Peyer's patch (tissue), 4 donors: ENCODE measurements at regions not wholly inside any gene's neighbourhood (a gene's known extent, or its start where the extent isn't known, plus 50 kb on each side); places are given as distances from the start of the nearest gene placed in this dataset.

Source experiments
- DNase-seq, 3 donors: peaks; one replicate each; pipeline ENCODE4 v3.0.0-alpha.2; 2017 to 2019
- H3K27ac ChIP-seq, 4 donors: fragments of 200-600 bp; sonication (generic); one replicate each; pipeline ENCODE4 v1.5.1; 2016 to 2019
- H3K27me3 ChIP-seq, 2 donors: fragments of 200-600 bp; sonication (generic); one replicate each; pipeline ENCODE4 v1.5.1; 2019
- H3K36me3 ChIP-seq, 3 donors: fragments of 200-600 bp; sonication (generic); one replicate each; pipeline ENCODE4 v1.5.1; 2016 to 2019
- H3K4me1 ChIP-seq, 4 donors: fragments of 200-600 bp; sonication (generic); one replicate each; pipeline ENCODE4 v1.5.1; 2016 to 2019
- H3K4me3 ChIP-seq, 4 donors: fragments of 200-600 bp; sonication (generic); 1 replicate in 3 of 4; 2 replicates in 1 of 4; pipeline ENCODE4 v1.5.1; 2016 to 2019; ENCODE audit warnings: mild to moderate bottlenecking in 1 of 4
- H3K9me3 ChIP-seq, 4 donors: fragments of 200-600 bp; sonication (generic); one replicate each; pipeline ENCODE4 v1.5.1; 2016 to 2019; ENCODE audit warnings: mild to moderate bottlenecking in 1 of 4
- POLR2A ChIP-seq, 2 donors: fragments of 450-650 bp; IDR thresholded peaks; one replicate each; pipeline ENCODE4 v1.5.1; 2017; ENCODE audit warnings: antibody characterized with exemption in 2 of 2, mild to moderate bottlenecking in 2 of 2, moderate library complexity in 2 of 2
- TF ChIP-seq, protein P1 (sequence below), 6 experiments: fragments of 450-650 bp in 4 of 6; fragments of 200-600 bp in 2 of 6; sonication (generic) in 1 of 6; IDR thresholded peaks; one replicate each; pipeline ENCODE4 v1.5.1; 2017 to 2019; ENCODE audit warnings: antibody characterized with exemption in 6 of 6, mild to moderate bottlenecking in 3 of 6, moderate library complexity in 1 of 6

DNA sequence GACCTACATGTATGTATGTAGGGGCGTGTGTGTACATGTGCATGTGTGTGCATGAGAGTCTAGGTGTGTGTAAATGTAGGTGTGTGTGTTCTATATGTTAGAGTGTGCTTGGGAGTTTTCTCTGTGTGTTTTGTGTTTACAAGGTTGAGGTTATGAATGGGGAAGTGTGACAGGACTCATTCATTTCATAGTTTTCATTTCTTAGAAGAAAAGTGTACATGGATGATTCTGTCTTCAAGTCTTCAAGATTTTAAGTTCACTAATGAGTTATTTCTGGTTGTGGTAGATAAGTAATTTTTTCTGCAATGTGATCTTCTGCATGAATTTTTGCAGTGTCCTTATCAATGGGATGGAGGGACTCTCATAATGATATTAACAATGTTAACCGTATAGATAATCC, 118.2 kb upstream of the SLC10A2 start:
- DNase-seq: no peak
- Histone ChIP-seq H3K4me3 (no peak overlapping the region), H3K27ac (no peak overlapping the region), H3K4me1 (no peaks in the 10 kb centered on the region), H3K9me3 (no peaks in the 10 kb centered on the region), H3K27me3 (no peaks in the 10 kb centered on the region), H3K36me3 (no peaks in the 10 kb centered on the region)
- TF ChIP-seq, protein P1, sequence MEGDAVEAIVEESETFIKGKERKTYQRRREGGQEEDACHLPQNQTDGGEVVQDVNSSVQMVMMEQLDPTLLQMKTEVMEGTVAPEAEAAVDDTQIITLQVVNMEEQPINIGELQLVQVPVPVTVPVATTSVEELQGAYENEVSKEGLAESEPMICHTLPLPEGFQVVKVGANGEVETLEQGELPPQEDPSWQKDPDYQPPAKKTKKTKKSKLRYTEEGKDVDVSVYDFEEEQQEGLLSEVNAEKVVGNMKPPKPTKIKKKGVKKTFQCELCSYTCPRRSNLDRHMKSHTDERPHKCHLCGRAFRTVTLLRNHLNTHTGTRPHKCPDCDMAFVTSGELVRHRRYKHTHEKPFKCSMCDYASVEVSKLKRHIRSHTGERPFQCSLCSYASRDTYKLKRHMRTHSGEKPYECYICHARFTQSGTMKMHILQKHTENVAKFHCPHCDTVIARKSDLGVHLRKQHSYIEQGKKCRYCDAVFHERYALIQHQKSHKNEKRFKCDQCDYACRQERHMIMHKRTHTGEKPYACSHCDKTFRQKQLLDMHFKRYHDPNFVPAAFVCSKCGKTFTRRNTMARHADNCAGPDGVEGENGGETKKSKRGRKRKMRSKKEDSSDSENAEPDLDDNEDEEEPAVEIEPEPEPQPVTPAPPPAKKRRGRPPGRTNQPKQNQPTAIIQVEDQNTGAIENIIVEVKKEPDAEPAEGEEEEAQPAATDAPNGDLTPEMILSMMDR (IDR thresholded peaks at IDR 0.05): no peak
- no peak for TF ChIP-seq POLR2A (IDR thresholded peaks at IDR 0.05)

GRCh38 chr13:103178986-103179943, 113.0 kb upstream of the SLC10A2 start:
- Histone ChIP-seq H3K27me3 (no peaks in the 10 kb centered on the region), H3K4me3 (no peak overlapping the region), H3K4me1 (no peaks in the 10 kb centered on the region), H3K36me3 (no peaks in the 10 kb centered on the region), H3K9me3 (no peaks in the 10 kb centered on the region), H3K27ac (no peak overlapping the region)
- TF ChIP-seq POLR2A (IDR thresholded peaks at IDR 0.05): no peak
- TF ChIP-seq, protein P1 (IDR thresholded peaks at IDR 0.05): no peak
- DNase-seq: no peak

GRCh38 chr13:103174966-103175365, 108.7 kb upstream of the SLC10A2 start:
- no peak for DNase-seq
- H3K36me3 ChIP-seq: no peaks in the 10 kb centered on the region
- H3K27ac ChIP-seq: no peak overlapping the region
- no peak overlapping the region for H3K4me3 ChIP-seq
- no peak for TF ChIP-seq POLR2A (IDR thresholded peaks at IDR 0.05)
- TF ChIP-seq, protein P1 (IDR thresholded peaks at IDR 0.05): no peak
- H3K9me3 ChIP-seq: no peaks in the 10 kb centered on the region
- H3K4me1 ChIP-seq: no peaks in the 10 kb centered on the region
- no peaks in the 10 kb centered on the region for H3K27me3 ChIP-seq

- no peaks in the 10 kb centered on the region for H3K9me3 ChIP-seq
These were observed 102.8 kb upstream of the SLC10A2 start for GRCh38 chr13:103168901-103169508.

DNA sequence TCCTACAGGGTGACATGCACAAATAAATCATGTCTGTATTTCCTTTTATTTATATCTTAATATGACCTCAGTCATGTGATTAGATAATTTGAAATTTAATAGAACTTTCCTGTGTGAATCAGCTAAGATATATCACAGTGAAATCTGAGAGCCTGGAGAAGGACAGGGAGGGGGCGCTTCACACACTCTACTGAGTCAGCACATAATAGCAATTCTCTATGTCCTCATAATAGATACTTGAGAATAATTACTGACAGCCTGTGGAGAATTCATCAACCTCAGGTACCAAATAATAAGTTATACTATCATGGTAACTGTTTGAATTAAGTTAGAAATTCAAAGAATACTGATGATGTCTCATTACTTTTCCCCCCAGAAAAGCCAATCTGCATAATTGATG, 98.0 kb upstream of the SLC10A2 start:
- Histone ChIP-seq H3K36me3 (no peaks in the 10 kb centered on the region), H3K4me1 (no peaks in the 10 kb centered on the region), H3K27me3 (no peaks in the 10 kb centered on the region), H3K27ac (no peak overlapping the region), H3K9me3 (no peaks in the 10 kb centered on the region), H3K4me3 (no peak overlapping the region)
- DNase-seq: no peak
- no peak for TF ChIP-seq POLR2A (IDR thresholded peaks at IDR 0.05)
- TF ChIP-seq, protein P1 (IDR thresholded peaks at IDR 0.05): no peak

More at GRCh38 chr13:103168901-103169508, 102.8 kb upstream of the SLC10A2 start:
- no peak overlapping the region for H3K27ac ChIP-seq
- no peaks in the 10 kb centered on the region for H3K27me3 ChIP-seq
- no peaks in the 10 kb centered on the region for H3K36me3 ChIP-seq
- no peak for DNase-seq
- no peak overlapping the region for H3K4me3 ChIP-seq
- H3K4me1 ChIP-seq: no peaks in the 10 kb centered on the region
- TF ChIP-seq, protein P1 (IDR thresholded peaks at IDR 0.05): no peak
- TF ChIP-seq POLR2A (IDR thresholded peaks at IDR 0.05): no peak
